GM23338 (cell line): ENCODE measurements at regions not wholly inside any gene's neighbourhood (a gene's known extent, or its start where the extent isn't known, plus 50 kb on each side); places are given as distances from the start of the nearest gene placed in this dataset.
A peak's percentile ranks its signal among the peaks of the same experiment; 100 is the strongest.

Experiments
- ATAC-seq: fragments of 200-7000 bp; cut with Tn5 transposase; 3 replicates; pipeline ENCODE4 v1.9.1; 2020
- DNase-seq: peaks from one replicate; pipeline ENCODE4 v3.0.0-alpha.2; 2015; ENCODE audit warnings: low spot score
- H2AFZ ChIP-seq: fragments of 200-600 bp; sonication (generic); 2 replicates; pipeline ENCODE4 v1.8.0; 2016; ENCODE audit warnings: antibody characterized with exemption, mild to moderate bottlenecking, moderate library complexity
- H3F3A ChIP-seq: fragments of 200-600 bp; sonication (generic); replicated peaks from 2 replicates; pipeline ENCODE4 v1.8.0; 2017; ENCODE audit warnings: antibody characterized with exemption, mixed run types, low read depth
- H3K27ac ChIP-seq: fragments of 200-600 bp; sonication (generic); 2 replicates; pipeline ENCODE4 v1.6.1; 2016; ENCODE audit warnings: low read depth
- H3K27me3 ChIP-seq: fragments of 200-600 bp; sonication (generic); 2 replicates; pipeline ENCODE4 v1.8.0; 2016; ENCODE audit warnings: mild to moderate bottlenecking, mixed run types, moderate library complexity; ENCODE audit not compliant: insufficient read depth
- H3K36me3 ChIP-seq: fragments of 200-600 bp; sonication (generic); 2 replicates; pipeline ENCODE4 v1.8.0; 2016; ENCODE audit warnings: mild to moderate bottlenecking; ENCODE audit not compliant: insufficient read depth
- H3K4me1 ChIP-seq: fragments of 200-600 bp; sonication (generic); 2 replicates; pipeline ENCODE4 v1.8.0; 2016; ENCODE audit warnings: mild to moderate bottlenecking, moderate library complexity; ENCODE audit not compliant: insufficient read depth
- H3K4me2 ChIP-seq: fragments of 200-600 bp; sonication (generic); 2 replicates; pipeline ENCODE4 v1.7.1; 2017; ENCODE audit warnings: mixed run types
- H3K4me3 ChIP-seq: fragments of 200-600 bp; sonication (generic); 2 replicates; pipeline ENCODE4 v1.6.1; 2016; ENCODE audit warnings: mixed run types
- H3K79me2 ChIP-seq: fragments of 200-600 bp; sonication (generic); replicated peaks from 2 replicates; pipeline ENCODE4 v1.8.0; 2017; ENCODE audit warnings: mild to moderate bottlenecking; ENCODE audit not compliant: insufficient read depth
- H3K9me2 ChIP-seq: fragments of 200-600 bp; sonication (generic); 2 replicates; pipeline ENCODE4 v1.8.0; 2017; ENCODE audit not compliant: insufficient read depth
- H4K20me1 ChIP-seq: fragments of 200-600 bp; sonication (generic); replicated peaks from 2 replicates; pipeline ENCODE4 v1.8.0; 2017; ENCODE audit warnings: mild to moderate bottlenecking; ENCODE audit not compliant: insufficient read depth
- H3K27ac Mint-ChIP-seq: 2 replicates; pipeline ENCODE4 v1.8.0; 2020; ENCODE audit warnings: inconsistent platforms, mild to moderate bottlenecking, moderate library complexity, mixed read lengths
- H3K27me3 Mint-ChIP-seq: 3 replicates; pipeline ENCODE4 v1.8.0; 2022; ENCODE audit warnings: low read depth, mild to moderate bottlenecking, moderate library complexity, mixed read lengths, inconsistent platforms; ENCODE audit not compliant: insufficient read depth, poor library complexity
- H3K36me3 Mint-ChIP-seq: 3 replicates; pipeline ENCODE4 v1.8.0; 2021; ENCODE audit warnings: low read depth, mild to moderate bottlenecking, inconsistent platforms, moderate library complexity, mixed read lengths
- H3K4me1 Mint-ChIP-seq: 3 replicates; pipeline ENCODE4 v1.8.0; 2020; ENCODE audit warnings: mild to moderate bottlenecking, inconsistent platforms, mixed read lengths
- H3K4me3 Mint-ChIP-seq: 3 replicates; pipeline ENCODE4 v1.8.0; 2021; ENCODE audit warnings: moderate library complexity, mild to moderate bottlenecking, inconsistent platforms, mixed read lengths
- H3K9me3 Mint-ChIP-seq: 3 replicates; pipeline ENCODE4 v1.8.0; 2020; ENCODE audit warnings: moderate library complexity, mild to moderate bottlenecking, inconsistent platforms, mixed read lengths
- CREB1 ChIP-seq: fragments of 250-450 bp; sonication (Bioruptor Pico); IDR thresholded peaks from 2 replicates; pipeline ENCODE4 v1.5.0; 2020; ENCODE audit warnings: low read depth, mild to moderate bottlenecking, moderate library complexity
- CTCF ChIP-seq, 2 experiments: fragments of 200-600 bp in 1 of 2; sonication (generic) in 1 of 2; conservative IDR thresholded peaks; 2 replicates each; pipeline versions ENCODE4 v1.5.1 to v1.6.1; 2016 to 2017; ENCODE audit warnings: antibody characterized with exemption in 2 of 2, low read depth in 2 of 2, mild to moderate bottlenecking in 2 of 2, moderate library complexity in 1 of 2
- ETS1 ChIP-seq: IDR thresholded peaks from 2 replicates; pipeline ENCODE4 v1.6.1; 2016; ENCODE audit warnings: antibody characterized with exemption
- EZH2 ChIP-seq: fragments of 200-600 bp; sonication (generic); IDR thresholded peaks from one replicate; pipeline ENCODE4 v1.8.0; 2017; ENCODE audit warnings: antibody characterized with exemption, mild to moderate bottlenecking, low read depth; ENCODE audit not compliant: unreplicated experiment
- EZH2phosphoT487 ChIP-seq: fragments of 200-600 bp; sonication (generic); IDR thresholded peaks from one replicate; pipeline ENCODE4 v1.8.1; 2018; ENCODE audit warnings: antibody characterized with exemption; ENCODE audit not compliant: unreplicated experiment
- JUNB ChIP-seq: IDR thresholded peaks from one replicate; pipeline ENCODE4 v1.6.1; 2016; ENCODE audit warnings: antibody characterized with exemption; ENCODE audit not compliant: unreplicated experiment
- NANOG ChIP-seq: IDR thresholded peaks from 2 replicates; pipeline ENCODE4 v1.6.1; 2016; ENCODE audit warnings: antibody characterized with exemption, borderline replicate concordance
- POLR2AphosphoS5 ChIP-seq: IDR thresholded peaks from 2 replicates; pipeline ENCODE4 v1.6.1; 2016; ENCODE audit warnings: antibody characterized with exemption, low read depth
- STAT1 ChIP-seq: IDR thresholded peaks from one replicate; pipeline ENCODE4 v1.6.1; 2016; ENCODE audit warnings: antibody characterized with exemption; ENCODE audit not compliant: unreplicated experiment
- ZNF114 ChIP-seq: fragments of 250-450 bp; sonication (Bioruptor Pico); IDR thresholded peaks from 2 replicates; pipeline ENCODE4 v1.5.0; 2020; ENCODE audit warnings: mild to moderate bottlenecking, moderate library complexity
- ZNF331 ChIP-seq: fragments of 250-450 bp; sonication (Bioruptor Pico); IDR thresholded peaks from 2 replicates; pipeline ENCODE4 v1.5.0; 2020; ENCODE audit warnings: low read depth, mild to moderate bottlenecking, moderate library complexity
- ZNF462 ChIP-seq: fragments of 250-450 bp; sonication (Bioruptor Pico); IDR thresholded peaks from 2 replicates; pipeline ENCODE4 v1.5.0; 2020; ENCODE audit warnings: mild to moderate bottlenecking, moderate library complexity
- TF ChIP-seq, protein P1 (sequence below): IDR thresholded peaks from one replicate; pipeline ENCODE4 v1.6.1; 2018; ENCODE audit warnings: antibody characterized with exemption; ENCODE audit not compliant: unreplicated experiment

GRCh38 chr6:44522871-44523270, 135.4 kb downstream of the CDC5L start:
- Histone ChIP-seq H3K79me2 (no peaks in the 10 kb centered on the region), H3K27ac (no peak overlapping the region), H3K27me3 (no peaks in the 10 kb centered on the region), H3K4me2 (no peak overlapping the region), H3K36me3 (no peaks in the 10 kb centered on the region), H3F3A (no peaks in the 10 kb centered on the region), H4K20me1 (no peaks in the 10 kb centered on the region), H3K4me1 (no peaks in the 10 kb centered on the region), H2AFZ (0 out of 2 replicates have a peak overlapping the region, but pooled peaks have one; percentile 18), H3K9me2 (no peaks in the 10 kb centered on the region; the same call in 1 of the 2 replicates), H3K4me3 (no peak overlapping the region)
- H3K9me3 Mint-ChIP-seq, result peaks cover 11% of the 10 kb centered on the region; the same call in 2 of the 3 replicates
- H3K27me3 Mint-ChIP-seq, result peaks cover 8% of the 10 kb centered on the region
- TF ChIP-seq ZNF114 (CRISPR knock-in tag) (no peak), CREB1 (no peak), POLR2AphosphoS5 (no peak), EZH2phosphoT487 (no peak), CTCF (conservative IDR thresholded peaks at IDR 0.05; ENCODE audit: low read depth in 2 of 2) (no peak), STAT1 (no peak), JUNB (no peak), NANOG (no peak), EZH2 (no peak), ZNF462 (no peak), ETS1 (no peak), ZNF331 (no peak)
- TF ChIP-seq, protein P1, sequence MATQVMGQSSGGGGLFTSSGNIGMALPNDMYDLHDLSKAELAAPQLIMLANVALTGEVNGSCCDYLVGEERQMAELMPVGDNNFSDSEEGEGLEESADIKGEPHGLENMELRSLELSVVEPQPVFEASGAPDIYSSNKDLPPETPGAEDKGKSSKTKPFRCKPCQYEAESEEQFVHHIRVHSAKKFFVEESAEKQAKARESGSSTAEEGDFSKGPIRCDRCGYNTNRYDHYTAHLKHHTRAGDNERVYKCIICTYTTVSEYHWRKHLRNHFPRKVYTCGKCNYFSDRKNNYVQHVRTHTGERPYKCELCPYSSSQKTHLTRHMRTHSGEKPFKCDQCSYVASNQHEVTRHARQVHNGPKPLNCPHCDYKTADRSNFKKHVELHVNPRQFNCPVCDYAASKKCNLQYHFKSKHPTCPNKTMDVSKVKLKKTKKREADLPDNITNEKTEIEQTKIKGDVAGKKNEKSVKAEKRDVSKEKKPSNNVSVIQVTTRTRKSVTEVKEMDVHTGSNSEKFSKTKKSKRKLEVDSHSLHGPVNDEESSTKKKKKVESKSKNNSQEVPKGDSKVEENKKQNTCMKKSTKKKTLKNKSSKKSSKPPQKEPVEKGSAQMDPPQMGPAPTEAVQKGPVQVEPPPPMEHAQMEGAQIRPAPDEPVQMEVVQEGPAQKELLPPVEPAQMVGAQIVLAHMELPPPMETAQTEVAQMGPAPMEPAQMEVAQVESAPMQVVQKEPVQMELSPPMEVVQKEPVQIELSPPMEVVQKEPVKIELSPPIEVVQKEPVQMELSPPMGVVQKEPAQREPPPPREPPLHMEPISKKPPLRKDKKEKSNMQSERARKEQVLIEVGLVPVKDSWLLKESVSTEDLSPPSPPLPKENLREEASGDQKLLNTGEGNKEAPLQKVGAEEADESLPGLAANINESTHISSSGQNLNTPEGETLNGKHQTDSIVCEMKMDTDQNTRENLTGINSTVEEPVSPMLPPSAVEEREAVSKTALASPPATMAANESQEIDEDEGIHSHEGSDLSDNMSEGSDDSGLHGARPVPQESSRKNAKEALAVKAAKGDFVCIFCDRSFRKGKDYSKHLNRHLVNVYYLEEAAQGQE, result no peak
- H3K4me3 Mint-ChIP-seq, result no peak overlapping the region
- no peak for DNase-seq
- no peak overlapping the region for H3K27ac Mint-ChIP-seq
- no peak for ATAC-seq
- peaks cover under 1% of the 10 kb centered on the region; the same call in 2 of the 3 replicates for H3K4me1 Mint-ChIP-seq
- no peaks in the 10 kb centered on the region for H3K36me3 Mint-ChIP-seq
